ENCODE measurements at regions not wholly inside any gene's neighbourhood (a gene's known extent, or its start where the extent isn't known, plus 50 kb on each side); places are given as distances from the start of the nearest gene placed in this dataset.

GRCh38 chr4:30917946-30918345 is 197.8 kb downstream of the PCDH7 start:
- TF ChIP-seq CTCF (conservative IDR thresholded peaks at IDR 0.05; ENCODE audit: low read depth, low read length) (no peak), EZH2 (IDR thresholded peaks at IDR 0.05; ENCODE audit: borderline replicate concordance, low read depth, low read length, poor library complexity, severe bottlenecking) (no peak)
